Activated CD8-positive, alpha-beta memory T cell treated with anti-CD3 and anti-CD28 coated beads for 36 hours (primary cell): ENCODE measurements at regions not wholly inside any gene's neighbourhood (a gene's known extent, or its start where the extent isn't known, plus 50 kb on each side); places are given as distances from the start of the nearest gene placed in this dataset.

Source experiments
- CTCF ChIA-PET: fragments of 350-600 bp; sonication (Branson Sonifier 250); formaldehyde crosslinking; loops from one replicate; lab custom pipeline; 2021; ENCODE audit warnings: antibody characterized with exemption; lab: Charles Lee
- POLR2A ChIA-PET: fragments of 350-600 bp; sonication (Branson Sonifier 250); formaldehyde crosslinking; loops from one replicate; lab custom pipeline; 2021; ENCODE audit warnings: antibody characterized with exemption; lab: Charles Lee

DNA sequence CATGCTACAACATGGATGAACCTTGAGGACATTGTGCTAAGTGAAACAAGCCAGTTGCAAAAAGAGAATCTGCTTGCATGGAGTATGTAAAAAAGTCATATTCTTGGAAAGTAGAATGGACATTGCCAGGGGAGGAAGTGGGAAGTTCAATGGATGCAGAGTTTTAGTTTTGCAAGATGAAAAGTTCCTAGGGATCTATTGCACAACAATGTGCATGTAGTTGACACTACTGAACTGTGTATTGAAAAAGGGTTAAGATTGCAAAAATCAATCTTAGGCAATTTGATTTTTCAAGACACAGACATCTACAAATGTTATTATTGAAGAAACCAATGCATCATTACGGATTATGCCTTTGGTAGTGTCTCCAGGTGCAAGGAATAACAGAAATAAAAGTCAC, 50.3 kb upstream of the MAGI3 start:
- ChIA-PET POLR2A (no interaction called here), CTCF (no interaction called here)
